NCI-H1694 treated with DMSO at 0.1 percent for 48 hours (cell line): ENCODE measurements at regions not wholly inside any gene's neighbourhood (a gene's known extent, or its start where the extent isn't known, plus 50 kb on each side); places are given as distances from the start of the nearest gene placed in this dataset.

Experiments used
- DNase-seq: peaks from one replicate; lab custom pipeline; 2025; lab: John Stamatoyannopoulos, UW

DNA sequence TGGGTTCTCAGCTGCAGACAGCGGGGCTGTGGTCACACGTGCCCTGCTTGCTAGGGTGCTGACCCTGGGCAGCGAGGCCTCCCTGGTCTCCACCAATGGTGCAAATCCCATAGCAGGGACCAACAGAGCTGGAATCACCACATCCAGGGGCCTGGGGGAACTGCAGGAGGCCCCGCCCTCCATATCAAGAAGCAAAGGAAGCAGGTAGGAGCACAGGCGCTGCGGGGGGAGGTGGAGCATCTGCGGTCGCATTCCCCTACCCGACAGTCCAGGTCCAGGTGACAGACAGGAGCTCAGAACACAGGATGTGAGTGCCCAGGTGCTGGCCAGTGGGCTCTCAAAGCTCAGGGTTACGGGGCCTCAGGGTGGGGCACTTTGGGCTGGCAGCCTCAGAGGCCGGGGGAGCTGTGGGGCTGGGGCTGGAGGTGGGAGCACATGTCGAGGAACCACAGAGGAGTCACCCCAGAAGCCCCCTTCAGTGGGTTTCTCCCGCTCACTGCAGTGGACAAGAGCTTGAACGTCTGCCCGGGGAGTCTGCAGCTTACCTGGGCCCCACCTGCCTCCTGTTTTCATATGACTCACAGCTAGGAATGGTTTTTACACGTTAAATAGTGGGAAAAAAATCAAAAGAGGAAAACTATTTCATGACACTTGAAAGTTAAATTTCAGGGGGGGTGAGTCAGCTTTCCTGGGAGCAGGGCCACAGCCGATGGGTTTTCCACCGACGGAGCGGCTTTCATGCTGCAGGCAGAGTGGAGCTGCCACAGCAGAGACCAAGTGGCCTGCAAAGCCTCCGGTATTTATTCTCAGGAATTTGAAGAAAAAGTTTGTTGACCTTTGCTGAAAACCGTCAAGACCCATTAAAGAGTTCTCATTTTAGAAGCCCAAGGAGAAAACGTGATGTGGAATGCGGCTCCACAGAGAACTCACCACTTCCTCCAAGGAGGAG, 148.7 kb upstream of the PPP2R2D start:
- no peak for DNase-seq

DNA sequence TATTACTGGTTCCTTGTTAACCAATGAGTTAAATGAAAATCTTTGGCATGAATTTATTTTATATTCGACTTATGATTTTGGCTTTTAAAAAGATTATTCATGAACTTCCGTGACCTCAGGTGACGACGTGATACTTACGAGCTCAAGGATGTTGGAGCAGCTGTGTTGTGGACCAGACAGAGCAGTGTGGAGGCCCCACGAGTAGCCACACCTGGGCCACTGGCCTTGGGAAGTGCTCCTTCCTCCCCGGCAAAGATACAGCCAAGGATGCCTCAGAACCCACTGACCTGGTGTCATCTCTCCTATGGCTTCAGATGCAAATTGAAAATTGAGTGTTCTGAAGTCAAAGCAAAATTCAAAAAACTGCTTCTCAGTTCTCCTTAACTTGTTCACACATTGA, 147.5 kb upstream of the PPP2R2D start:
- DNase-seq, result no peak

DNA sequence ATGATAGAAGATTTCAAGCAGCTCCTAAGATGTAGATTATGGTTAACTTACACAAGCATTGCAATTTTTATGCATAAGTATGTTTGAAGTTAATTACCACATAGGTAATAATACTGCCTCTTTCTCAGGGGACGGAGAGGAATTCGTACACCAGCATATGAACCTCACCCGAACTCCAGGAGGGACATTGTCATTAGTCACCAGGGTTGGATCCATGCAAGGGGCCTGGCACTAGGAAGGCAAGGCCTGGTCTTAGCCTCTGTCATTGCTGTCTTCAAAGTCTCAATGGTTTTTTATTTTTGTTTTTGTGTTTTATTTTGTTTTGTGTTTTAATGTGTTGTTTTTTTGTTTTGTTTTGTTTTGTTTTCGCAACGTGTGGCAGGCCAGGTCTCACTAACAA, 145.6 kb upstream of the PPP2R2D start:
- DNase-seq, result no peak

DNA sequence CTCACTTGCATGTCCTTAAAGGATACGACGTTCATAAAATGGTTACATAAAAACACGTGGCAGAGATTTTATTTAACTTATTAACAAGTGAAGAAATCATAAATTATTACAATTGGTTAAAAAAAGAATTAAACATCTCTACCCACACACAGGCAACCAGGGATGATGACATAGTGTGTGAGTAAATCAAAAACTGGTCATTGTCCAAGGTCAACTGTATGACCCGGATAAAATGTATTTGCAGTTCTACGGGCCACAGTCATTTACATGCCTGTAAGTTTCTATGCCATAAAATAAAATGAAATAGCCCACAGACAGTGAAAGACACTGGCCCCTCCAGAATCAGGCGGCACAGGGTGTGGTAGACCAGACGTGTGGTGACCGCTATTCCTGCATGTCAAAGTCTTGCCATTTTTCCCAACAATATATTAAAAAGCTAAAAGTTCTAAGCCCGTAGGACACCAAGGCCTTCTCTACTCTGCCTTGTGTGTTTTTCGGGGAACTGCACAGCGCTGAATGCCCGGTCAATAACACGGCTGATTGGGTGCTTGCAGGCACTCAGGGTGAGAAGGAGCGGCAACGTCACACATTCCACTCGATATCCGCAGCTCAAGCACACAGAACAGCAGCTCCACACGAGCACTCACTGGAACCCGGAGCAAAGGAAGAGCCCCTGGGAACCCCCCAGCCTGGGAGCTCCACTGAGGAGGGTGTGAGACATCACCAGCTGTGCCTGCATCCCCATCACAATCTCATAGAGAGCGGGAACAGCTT, 143.3 kb upstream of the PPP2R2D start:
- DNase-seq, result no peak

DNA sequence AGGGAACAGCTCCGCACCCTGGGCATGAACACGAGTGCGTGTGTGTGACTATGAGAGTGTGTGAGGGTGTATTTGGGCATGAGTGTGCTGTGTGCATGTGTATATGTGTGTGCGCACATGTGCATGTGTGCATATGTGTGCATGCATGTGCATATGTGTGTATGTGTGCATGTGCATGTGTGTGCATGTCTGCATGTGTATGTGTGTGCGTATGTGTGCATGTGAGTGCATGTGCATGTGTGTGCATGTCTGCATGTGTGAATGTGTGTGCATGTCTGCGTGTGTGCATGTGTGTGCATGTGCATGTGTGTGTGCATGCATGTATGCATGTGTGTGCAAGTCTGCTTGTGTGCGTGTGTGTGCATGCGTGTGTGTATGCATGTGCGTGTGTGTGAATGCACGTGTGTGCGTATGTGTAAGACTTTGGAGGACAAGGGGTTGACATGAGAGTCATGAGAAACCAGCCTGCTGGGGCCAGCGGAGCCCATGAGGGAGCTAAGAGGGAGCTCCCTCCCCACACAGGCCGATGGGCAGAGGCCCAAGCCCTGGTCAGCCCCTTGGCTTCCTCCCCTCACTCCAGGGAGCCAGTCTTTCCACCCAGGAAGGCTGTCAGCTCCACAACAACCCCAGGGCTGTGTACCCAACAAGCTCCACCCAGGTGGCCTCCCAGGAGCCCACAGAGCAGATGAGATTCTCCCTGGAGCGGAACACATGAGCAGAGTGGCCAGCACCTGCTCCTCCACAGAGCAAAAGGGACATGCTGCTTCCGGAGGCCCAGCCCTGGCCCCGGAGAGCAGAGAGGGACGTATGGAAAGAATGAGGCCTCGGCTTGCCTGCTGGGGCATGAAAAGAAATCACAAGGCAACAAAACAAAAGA, 142.5 kb upstream of the PPP2R2D start:
- DNase-seq, result no peak

DNA sequence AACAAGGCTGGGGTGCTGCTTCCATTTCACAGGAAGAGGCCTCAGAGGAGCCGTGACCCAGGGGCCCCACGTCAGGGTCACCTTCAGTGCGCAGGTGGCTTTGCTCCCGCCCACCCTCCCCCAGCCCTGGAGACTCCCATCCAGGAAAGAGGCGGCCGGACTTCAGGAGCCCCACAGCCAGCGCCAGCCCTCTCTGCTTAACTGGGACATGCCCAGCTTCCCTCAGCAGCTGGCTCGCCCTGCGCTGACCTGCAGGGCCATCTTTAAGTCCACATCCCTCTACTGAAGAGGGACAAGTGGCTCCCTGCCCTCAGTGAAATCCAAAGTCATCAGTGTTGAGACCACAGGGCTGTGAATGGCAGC, 141.9 kb upstream of the PPP2R2D start:
- no peak for DNase-seq

DNA sequence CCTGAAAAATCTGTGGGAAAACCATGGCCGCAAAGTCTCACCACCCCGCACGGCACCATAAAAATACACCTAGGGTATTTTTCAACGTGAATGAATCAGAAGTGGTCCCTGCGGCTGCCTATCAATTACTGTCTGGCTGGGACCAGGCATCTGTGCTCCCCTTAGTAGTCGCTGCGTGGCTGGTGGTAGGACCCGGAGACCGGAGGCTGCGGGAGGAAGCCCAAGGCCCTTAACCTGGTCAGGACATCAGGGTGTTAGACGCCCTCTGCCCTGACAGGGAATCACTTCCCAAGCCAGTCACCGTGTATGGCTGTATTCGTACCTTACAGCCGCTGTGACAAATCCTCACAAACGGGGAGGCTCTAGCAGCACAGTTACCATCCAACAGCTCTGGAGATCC, 141.5 kb upstream of the PPP2R2D start:
- no peak for DNase-seq

DNA sequence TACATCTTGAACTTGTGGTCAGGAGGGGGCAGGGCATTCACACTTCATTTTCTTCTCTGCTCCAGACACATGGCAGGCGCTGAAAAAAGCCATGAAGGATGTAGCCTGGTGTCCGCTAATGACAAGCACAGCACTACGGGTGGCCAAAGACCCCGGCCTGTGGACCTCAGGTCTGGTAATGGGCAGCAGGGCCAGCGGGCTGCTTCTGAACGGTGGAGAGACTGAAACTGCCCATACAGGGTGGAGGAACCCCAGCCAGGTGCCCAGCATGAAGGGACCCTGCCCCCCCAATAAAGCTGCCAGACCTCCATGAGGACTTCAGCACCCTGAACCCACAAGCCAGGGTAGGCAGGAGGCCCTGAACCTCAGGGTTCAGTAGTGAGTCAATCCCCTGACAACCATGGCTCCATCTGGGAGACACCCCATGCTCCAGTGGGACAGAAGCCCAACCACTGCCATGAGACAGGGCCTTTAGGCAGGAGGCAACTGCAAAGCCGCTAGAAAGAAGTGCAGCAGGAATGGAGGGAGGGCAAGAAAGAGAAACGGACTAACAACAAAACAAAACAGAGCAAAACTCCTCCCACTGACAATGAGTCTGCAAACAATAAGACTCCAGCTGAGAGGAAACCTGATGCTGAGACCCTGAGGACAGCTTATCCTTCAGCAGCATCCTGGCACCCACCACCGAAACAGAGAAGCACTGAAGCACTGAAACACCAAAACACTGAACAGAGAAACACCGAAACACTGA, 140.2 kb upstream of the PPP2R2D start:
- DNase-seq, result no peak

DNA sequence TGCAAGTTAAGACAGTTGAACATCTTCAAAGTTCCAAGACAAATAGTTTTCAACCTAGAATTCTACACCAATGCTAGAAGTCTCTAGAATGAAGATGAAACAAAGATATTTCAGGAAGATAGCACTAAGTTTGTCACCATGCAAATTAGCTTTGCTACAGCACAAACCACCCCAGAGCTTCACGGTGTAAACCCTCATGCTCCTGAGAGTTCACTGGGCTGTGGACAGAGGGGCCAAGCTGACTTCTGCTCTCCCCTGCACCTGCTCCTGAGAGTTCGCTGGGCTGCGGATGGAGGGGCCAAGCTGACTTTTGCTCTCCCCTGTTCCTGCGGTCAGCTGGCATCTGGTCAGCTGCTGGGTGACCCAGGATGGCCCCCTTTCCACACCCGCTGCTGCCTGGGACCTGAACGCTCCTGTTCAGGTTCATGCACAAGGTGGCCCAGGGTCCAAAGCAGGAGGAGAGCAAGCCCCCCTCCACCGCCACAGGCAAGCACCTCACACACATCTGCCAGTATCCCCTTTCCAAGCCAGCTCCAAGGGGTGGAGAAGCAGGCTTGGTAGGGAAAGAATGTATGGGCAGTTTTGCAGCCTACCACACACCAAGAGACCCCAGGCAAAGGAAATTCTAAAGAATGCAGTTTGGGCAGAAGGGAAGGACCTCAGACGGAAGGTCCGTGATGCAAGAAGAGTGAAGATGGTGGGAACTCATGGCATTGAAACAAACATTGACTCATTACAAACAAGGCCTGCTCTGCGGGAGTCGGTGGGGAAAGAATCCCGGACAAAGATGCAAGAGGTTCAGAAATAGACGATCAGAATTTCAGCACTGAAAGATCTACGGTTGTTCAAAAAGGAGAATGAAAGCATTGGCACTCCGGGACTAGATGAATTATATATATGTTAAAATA, 137.8 kb upstream of the PPP2R2D start:
- no peak for DNase-seq

DNA sequence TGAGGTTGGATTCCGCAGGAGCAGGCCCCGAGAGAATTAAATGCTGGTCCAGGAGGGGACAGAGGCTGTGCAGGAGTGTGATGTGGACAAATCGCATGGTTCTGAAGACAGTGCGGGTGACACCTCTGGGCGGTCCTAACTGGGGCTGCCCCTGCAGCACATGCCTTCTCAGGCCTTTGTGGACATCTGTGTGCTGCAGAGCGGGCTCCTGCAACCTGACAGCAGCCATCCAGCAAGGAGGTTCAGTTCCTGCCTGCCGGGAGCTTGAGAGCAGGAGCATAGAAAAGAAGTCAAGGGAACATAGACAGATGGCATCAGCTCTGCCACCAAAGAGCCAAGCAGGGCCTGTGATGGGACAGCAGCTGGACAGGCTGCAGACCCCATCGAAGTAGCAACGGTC, 135.9 kb upstream of the PPP2R2D start:
- no peak for DNase-seq

DNA sequence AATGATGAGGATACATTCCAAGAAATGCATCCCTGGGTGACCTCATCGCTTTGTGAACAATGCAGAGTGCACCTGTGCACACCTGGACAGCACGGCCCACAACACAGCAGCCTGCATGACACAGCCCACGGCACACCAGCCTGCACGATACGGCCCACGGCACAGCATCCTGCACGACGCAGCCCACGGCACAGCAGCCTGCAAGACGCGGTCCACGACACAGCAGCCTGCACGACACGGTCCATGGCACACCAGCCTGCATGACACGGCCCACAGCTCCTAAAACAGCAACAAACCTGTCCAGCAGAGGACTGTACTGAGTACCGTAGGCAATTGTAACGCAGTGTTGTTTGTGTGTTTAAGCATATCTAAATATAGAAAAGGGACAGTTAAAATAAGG, 134.7 kb upstream of the PPP2R2D start:
- DNase-seq, result no peak

DNA sequence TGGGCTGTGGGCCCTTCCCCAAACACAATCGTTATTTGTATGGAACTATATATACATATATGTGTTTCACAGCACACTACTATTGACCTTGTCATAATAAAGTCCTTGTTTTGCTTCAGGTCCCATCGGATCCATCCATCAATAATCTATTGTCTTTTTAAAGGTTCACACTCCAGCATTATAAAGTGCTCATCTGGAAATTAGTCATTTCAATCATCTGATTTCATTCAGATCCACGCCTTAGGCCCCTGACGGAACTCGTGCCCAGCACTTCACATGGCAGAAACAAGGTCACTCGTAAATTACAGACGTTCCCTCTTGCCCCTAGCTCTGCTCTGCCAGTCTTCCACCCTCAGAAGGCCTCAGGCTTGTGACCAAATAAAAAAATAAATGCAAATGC, 133.1 kb upstream of the PPP2R2D start:
- no peak for DNase-seq

DNA sequence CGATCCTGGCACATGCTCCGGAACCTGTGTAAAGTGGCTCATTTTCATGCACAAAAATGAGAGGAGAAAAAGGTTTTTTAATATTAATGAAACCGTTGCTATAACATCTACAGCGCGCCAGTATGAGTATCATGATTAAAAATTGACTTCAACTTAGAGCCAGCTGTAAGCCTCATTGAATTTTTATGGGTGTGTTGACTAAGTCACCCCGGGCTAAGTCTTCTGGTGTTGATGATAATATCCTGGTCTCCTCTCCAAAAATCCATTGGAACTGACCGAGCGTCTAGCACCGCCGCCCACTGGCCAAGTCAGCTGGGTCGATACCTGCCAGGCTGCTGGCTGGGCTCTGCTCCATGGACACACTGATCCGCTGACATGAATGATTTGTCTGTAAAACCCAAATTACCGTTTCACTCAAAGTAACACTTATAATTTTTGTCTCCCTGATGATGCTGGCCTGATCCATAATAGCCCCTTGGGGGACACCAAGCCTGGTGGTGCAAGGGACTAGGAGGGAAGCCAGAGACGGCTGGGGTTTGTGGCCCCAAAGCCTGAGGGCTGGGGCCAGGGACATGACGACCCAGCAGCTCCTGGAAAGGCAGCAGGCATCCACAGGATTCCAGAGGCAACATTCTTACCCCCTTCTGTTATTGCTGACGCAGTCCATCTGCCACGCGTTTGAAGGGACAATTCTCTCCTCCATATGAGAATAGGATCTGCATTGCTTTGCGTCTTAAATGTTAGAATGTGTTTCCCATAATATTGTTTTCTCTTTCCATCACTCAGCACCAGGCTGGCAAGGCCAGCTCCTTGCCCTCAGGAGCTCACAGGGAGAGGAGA, 131.0 kb upstream of the PPP2R2D start:
- DNase-seq, result no peak

DNA sequence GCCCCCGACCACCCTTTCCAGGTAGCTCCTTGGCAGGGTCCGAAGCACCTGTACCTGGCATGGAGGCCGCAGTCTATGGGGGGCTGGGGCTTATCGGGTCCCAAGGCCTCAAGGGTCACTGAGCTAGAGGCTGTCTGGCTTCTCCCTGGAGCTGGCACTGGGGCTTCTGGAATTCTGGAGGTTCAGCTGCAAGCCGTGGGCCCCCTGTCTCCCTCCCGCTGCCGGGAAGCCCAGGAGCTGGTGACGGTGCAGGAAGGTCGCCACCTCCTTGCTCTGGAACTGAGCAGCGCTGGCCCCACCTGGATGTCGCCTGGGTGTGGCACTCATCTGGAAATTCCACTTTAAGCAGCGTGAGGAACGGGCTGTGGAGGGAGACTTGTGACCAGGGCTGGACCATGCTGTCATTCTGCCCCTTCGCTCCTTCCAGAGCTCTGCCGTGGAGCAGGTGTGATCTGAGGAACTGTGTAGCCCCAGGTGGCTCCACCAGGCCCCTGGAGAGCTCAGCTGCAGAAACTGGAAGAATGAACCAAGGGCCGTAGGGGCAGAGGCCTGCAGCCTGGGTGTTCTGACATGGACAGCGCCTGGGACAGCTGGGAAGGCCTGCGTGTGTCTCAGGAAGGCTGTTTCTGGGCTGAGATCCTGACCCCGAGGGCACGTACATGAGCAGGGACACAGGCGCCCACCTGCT, 129.7 kb upstream of the PPP2R2D start:
- no peak for DNase-seq

DNA sequence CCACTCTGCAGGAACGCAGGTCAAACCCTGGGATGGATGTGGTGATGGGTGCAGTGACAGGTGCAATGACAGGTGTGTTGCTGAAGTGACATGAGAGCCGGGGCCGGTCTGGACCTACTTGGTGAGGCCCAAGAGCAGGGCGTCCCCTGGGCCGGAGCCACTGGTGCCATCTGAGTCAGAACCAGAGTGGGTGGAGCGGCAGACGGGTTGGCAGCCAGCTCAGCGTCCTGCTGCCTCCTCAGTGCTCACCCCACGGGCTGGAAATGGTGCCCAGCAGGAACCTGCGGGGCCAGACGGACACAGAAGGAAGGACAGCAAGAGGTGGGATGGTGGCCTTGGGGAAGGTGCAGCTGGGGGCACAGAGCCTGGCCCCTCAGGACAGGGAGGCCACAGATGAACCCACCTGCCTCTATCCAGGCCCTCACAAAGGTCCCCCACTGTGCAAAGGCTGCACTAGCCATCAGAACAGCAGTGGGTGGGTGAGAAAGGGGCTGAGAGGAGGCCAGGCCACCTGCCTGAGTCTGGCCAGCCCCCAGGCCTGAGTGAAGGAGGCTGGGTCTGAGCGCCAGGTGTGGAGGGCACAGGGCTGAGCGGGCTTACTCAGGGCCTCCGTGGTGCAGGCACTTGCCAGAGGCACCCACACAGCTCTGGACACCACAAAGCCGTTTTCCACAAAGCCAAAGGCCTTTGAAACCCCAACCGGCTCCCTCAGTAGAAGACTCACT, 129.0 kb upstream of the PPP2R2D start:
- no peak for DNase-seq

DNA sequence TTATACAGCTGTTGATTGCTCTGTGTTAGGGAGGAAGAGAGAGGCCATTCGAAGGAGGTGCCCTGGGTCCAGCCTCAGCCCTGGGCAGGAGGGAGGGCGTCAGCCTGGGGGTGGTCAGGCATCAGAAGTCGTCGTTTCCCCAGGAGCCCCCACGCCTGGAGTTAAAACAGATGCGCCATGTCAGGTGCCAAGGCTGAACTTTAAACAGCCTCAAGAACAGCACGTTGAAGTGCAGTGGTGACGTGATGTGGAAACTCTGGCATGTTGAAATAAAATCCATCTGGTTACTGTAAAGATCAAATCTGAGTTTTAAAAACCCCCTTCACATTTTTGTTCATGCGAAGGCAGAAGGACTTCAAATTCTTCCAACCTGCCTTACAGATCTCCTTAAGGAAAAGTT, 128.4 kb upstream of the PPP2R2D start:
- DNase-seq, result no peak

DNA sequence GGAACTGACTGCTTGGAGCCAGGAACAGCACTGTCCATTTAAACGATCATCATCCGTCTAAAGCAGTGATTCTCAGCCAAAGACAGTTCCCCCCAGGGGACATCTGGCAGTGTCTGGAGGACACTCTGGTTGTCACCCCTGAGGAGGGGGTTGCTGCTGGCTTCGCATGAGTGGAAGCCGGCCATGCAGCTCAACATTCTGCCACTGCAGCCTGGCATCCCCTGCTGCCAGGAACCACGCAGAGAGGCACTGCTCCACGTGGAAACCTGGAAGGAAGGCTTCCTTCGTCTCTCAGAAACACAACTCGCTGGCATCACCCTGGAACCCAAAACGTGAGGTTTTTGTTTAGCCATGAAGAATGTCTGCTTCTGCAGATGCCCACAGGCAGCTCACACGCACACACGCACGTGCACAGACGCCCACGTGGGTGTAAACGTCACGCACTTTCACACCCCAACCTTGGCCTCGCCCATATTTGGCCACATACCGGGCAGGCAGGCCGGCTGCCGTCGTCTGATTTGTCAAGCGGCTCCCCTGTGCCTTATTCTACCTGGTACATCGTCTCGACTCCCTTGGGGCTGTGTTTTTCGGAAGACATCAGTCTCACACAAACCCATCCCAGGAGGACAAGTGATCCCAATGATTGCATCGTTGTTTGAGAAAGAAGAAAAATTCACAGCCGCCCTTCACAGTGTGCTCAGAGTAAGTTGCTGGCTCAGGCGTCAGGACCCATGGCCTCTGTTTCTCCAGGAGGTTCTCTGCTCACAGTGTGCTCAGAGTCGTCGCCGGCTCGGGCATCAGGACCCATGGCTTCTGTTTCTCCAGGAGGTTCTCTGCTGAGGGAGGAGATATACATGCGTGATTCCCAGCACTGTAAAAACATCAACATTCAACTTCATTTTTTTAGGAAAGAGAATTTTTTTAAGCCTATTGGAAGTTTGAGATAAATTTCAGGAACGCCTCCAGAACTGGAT, 127.2 kb upstream of the PPP2R2D start:
- no peak for DNase-seq
